ENCODE measurements at regions not wholly inside any gene's neighbourhood (a gene's known extent, or its start where the extent isn't known, plus 50 kb on each side); places are given as distances from the start of the nearest gene placed in this dataset.

DNA sequence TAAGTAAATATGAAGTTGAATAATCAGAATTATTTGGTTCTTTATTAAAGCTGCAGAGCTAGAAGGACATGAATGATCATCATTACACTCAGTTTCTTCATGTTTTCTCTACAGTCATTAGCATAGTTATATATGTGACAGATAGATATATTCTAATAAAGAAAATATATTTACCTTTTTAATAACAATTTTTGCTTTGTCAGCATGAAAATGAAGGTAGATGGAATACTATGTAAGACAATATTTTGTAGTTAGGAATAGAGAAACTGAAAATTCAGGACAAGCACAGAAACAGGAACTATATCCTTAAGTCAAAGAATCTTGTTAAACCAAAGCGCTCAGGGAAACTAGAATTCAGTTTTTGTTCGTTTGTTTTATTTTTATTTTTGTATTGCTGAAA, 649.9 kb upstream of the NRXN1 start:
- H3K27ac ChIP-seq (ENCODE audit: control insufficient read depth, insufficient read depth, low read length), result no peak overlapping the region
- dilution Hi-C loops (cut with MboI; ENCODE audit: extremely low pct_ligation_motif_present, low sequenced_read_pairs), result no loop called here

DNA sequence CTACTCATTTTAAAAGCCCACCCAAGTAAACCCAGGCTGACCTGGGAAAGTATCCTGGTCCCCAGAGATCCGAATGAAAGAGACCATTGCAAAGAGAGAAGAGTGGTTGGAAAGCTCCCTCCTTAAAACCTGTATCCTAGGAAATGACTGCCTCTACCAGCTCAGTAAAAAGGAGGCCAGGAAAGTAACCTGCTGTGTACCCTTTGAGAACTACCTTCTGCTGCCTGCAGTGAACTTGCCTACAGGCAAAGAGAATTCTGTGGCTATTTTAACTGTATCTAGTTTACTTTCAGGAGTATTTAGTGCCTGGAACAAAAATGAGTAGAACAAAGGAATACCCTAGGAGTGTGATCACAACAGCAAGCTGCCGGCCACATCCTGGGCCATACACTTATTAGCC, 641.7 kb upstream of the NRXN1 start:
- Histone ChIP-seq H3K9me1 (ENCODE audit: control insufficient read depth, extremely low read depth, insufficient read depth, low read length) (no peaks in the 10 kb centered on the region), H2AFZ (ENCODE audit: control insufficient read depth, low read length) (no peak overlapping the region), H4K20me1 (ENCODE audit: control insufficient read depth, extremely low read depth, insufficient read depth, low read length) (no peaks in the 10 kb centered on the region), H3K4me2 (ENCODE audit: control insufficient read depth, extremely low read depth, insufficient read depth, low read depth, low read length) (no peak overlapping the region), H3K27ac (ENCODE audit: control insufficient read depth, insufficient read depth, low read length) (no peak overlapping the region), H3K4me3 (ENCODE audit: control insufficient read depth in 2 of 3, extremely low read depth in 1 of 3, insufficient read depth in 2 of 3, low read depth in 1 of 3, low read length in 3 of 3) (no peak overlapping the region), H3K36me3 (ENCODE audit: control insufficient read depth in 2 of 2, extremely low read depth in 1 of 2, insufficient read depth in 2 of 2, low read length in 2 of 2) (no peaks in the 10 kb centered on the region), H3K9ac (ENCODE audit: control insufficient read depth, extremely low read depth, insufficient read depth, low read length) (no peak overlapping the region), H3K9me3 (ENCODE audit: control insufficient read depth, low read depth, low read length) (no peaks in the 10 kb centered on the region), H3K79me2 (ENCODE audit: control insufficient read depth, insufficient read depth, low read length) (no peaks in the 10 kb centered on the region), H3K27me3 (ENCODE audit: control insufficient read depth, extremely low read depth, insufficient read depth, low read length) (no peaks in the 10 kb centered on the region), H3K4me1 (ENCODE audit: control insufficient read depth, extremely low read depth, insufficient read depth, low read length) (no peaks in the 10 kb centered on the region)
- FAIRE-seq, result no peak
- TF ChIP-seq, protein P1, sequence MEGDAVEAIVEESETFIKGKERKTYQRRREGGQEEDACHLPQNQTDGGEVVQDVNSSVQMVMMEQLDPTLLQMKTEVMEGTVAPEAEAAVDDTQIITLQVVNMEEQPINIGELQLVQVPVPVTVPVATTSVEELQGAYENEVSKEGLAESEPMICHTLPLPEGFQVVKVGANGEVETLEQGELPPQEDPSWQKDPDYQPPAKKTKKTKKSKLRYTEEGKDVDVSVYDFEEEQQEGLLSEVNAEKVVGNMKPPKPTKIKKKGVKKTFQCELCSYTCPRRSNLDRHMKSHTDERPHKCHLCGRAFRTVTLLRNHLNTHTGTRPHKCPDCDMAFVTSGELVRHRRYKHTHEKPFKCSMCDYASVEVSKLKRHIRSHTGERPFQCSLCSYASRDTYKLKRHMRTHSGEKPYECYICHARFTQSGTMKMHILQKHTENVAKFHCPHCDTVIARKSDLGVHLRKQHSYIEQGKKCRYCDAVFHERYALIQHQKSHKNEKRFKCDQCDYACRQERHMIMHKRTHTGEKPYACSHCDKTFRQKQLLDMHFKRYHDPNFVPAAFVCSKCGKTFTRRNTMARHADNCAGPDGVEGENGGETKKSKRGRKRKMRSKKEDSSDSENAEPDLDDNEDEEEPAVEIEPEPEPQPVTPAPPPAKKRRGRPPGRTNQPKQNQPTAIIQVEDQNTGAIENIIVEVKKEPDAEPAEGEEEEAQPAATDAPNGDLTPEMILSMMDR (optimal IDR thresholded peaks at IDR 0.05 in 1 of 3, IDR thresholded peaks at IDR 0.05 in 1 of 3, conservative IDR thresholded peaks at IDR 0.05 in 1 of 3; ENCODE audit: extremely low read depth in 1 of 3, insufficient read depth in 2 of 3, low read length in 3 of 3), result no peak
- no peak for TF ChIP-seq EZH2 (IDR thresholded peaks at IDR 0.05; ENCODE audit: low read length)
- dilution Hi-C loops (cut with MboI; ENCODE audit: extremely low pct_ligation_motif_present, low sequenced_read_pairs), result no loop called here
- no peak for DNase-seq (ENCODE audit: low read depth, low spot score)

More for the DNA sequence above, 649.9 kb upstream of the NRXN1 start:
- DNase-seq (ENCODE audit: low read depth, low spot score), result no peak
- no peaks in the 10 kb centered on the region for H3K9me1 ChIP-seq (ENCODE audit: control insufficient read depth, extremely low read depth, insufficient read depth, low read length)
- no peak for FAIRE-seq
- no peak overlapping the region for H3K4me3 ChIP-seq (ENCODE audit: control insufficient read depth in 2 of 3, extremely low read depth in 1 of 3, insufficient read depth in 2 of 3, low read depth in 1 of 3, low read length in 3 of 3)
- H3K4me2 ChIP-seq (ENCODE audit: control insufficient read depth, extremely low read depth, insufficient read depth, low read depth, low read length), result no peak overlapping the region
- no peak overlapping the region for H3K9ac ChIP-seq (ENCODE audit: control insufficient read depth, extremely low read depth, insufficient read depth, low read length)
- H3K4me1 ChIP-seq (ENCODE audit: control insufficient read depth, extremely low read depth, insufficient read depth, low read length), result no peaks in the 10 kb centered on the region
- H3K79me2 ChIP-seq (ENCODE audit: control insufficient read depth, insufficient read depth, low read length), result no peaks in the 10 kb centered on the region
- no peak overlapping the region for H2AFZ ChIP-seq (ENCODE audit: control insufficient read depth, low read length)
- no peak for TF ChIP-seq EZH2 (IDR thresholded peaks at IDR 0.05; ENCODE audit: low read length)
- TF ChIP-seq, protein P1 (optimal IDR thresholded peaks at IDR 0.05 in 1 of 3, IDR thresholded peaks at IDR 0.05 in 1 of 3, conservative IDR thresholded peaks at IDR 0.05 in 1 of 3; ENCODE audit: extremely low read depth in 1 of 3, insufficient read depth in 2 of 3, low read length in 3 of 3), result no peak
- H4K20me1 ChIP-seq (ENCODE audit: control insufficient read depth, extremely low read depth, insufficient read depth, low read length), result no peaks in the 10 kb centered on the region
- H3K9me3 ChIP-seq (ENCODE audit: control insufficient read depth, low read depth, low read length), result no peaks in the 10 kb centered on the region
- H3K36me3 ChIP-seq (ENCODE audit: control insufficient read depth in 2 of 2, extremely low read depth in 1 of 2, insufficient read depth in 2 of 2, low read length in 2 of 2), result no peaks in the 10 kb centered on the region
- H3K27me3 ChIP-seq (ENCODE audit: control insufficient read depth, extremely low read depth, insufficient read depth, low read length), result no peaks in the 10 kb centered on the region
